OCI-LY3 (cell line): ENCODE measurements at regions not wholly inside any gene's neighbourhood (a gene's known extent, or its start where the extent isn't known, plus 50 kb on each side); places are given as distances from the start of the nearest gene placed in this dataset.
"Not testable (repeated sequence)": the region's sequence is repeated elsewhere in the genome, so short reads cannot be mapped to it uniquely, and the experiment has no call there.

Experiments
- H2AFZ ChIP-seq: fragments of 200-600, 300-600 bp; shearing (Covaris generic); 2 replicates; pipeline ENCODE4 v1.6.0; 2014; ENCODE audit warnings: antibody characterized with exemption, low read depth, low read length
- H3K27ac ChIP-seq: fragments of 200-600, 300-600 bp; sonication (generic); 2 replicates; pipeline ENCODE4 v1.5.1; 2014; ENCODE audit warnings: mild to moderate bottlenecking, low read length, moderate library complexity, mixed read lengths
- H3K27me3 ChIP-seq: fragments of 200-600, 300-600 bp; sonication (generic); 2 replicates; pipeline ENCODE4 v1.6.1; 2014; ENCODE audit warnings: low read depth, low read length, mixed read lengths
- H3K36me3 ChIP-seq: fragments of 200-600, 300-600 bp; sonication (generic); replicated peaks from 2 replicates; pipeline ENCODE3; 2014; ENCODE audit warnings: low read depth, low read length, mixed read lengths
- H3K4me1 ChIP-seq: fragments of 300-600, 200-600 bp; sonication (generic); 2 replicates; pipeline ENCODE4 v1.6.1; 2014; ENCODE audit warnings: low read length, mixed read lengths
- H3K4me2 ChIP-seq: fragments of 200-600, 300-600 bp; sonication (generic); 2 replicates; pipeline ENCODE4 v1.6.1; 2014; ENCODE audit warnings: low read length, mixed read lengths
- H3K4me3 ChIP-seq: fragments of 300-600, 200-600 bp; sonication (generic); 2 replicates; pipeline ENCODE4 v1.5.1; 2014; ENCODE audit warnings: antibody characterized with exemption, mild to moderate bottlenecking, low read length, moderate library complexity
- H3K79me2 ChIP-seq: fragments of 300-600, 200-600 bp; shearing (Covaris generic); 2 replicates; pipeline ENCODE4 v1.6.1; 2014; ENCODE audit warnings: mild to moderate bottlenecking, low read length, mixed read lengths
- H3K9ac ChIP-seq: fragments of 300-600, 200-600 bp; shearing (Covaris generic); 2 replicates; pipeline ENCODE4 v1.6.0; 2014; ENCODE audit warnings: mild to moderate bottlenecking, low read length, moderate library complexity
- H3K9me3 ChIP-seq: fragments of 200-600, 300-600 bp; shearing (Covaris generic); 2 replicates; pipeline ENCODE4 v1.6.1; 2014; ENCODE audit warnings: low read length, mixed read lengths; ENCODE audit not compliant: insufficient read depth
- H4K20me1 ChIP-seq: fragments of 200-600, 300-600 bp; sonication (generic); 2 replicates; pipeline ENCODE4 v1.6.1; 2016; ENCODE audit warnings: low read length, mixed read lengths; ENCODE audit not compliant: insufficient read depth
- CTCF ChIP-seq: fragments of 200-600, 300-600 bp; sonication (generic); IDR thresholded peaks from 2 replicates; pipeline ENCODE4 v1.5.1; 2014; ENCODE audit warnings: antibody characterized with exemption, low read length, low read depth
- EZH2phosphoT487 ChIP-seq: fragments of 200-600 bp; shearing (Covaris generic); IDR thresholded peaks from 2 replicates; pipeline ENCODE4 v1.6.1; 2018; ENCODE audit warnings: antibody characterized with exemption, mixed run types, low read depth

- not testable (repeated sequence) for H4K20me1 ChIP-seq, H3K36me3 ChIP-seq, H3K79me2 ChIP-seq, H3K9me3 ChIP-seq, H3K9ac ChIP-seq, H3K4me3 ChIP-seq, H3K27me3 ChIP-seq, H3K4me1 ChIP-seq, H2AFZ ChIP-seq, H3K4me2 ChIP-seq, H3K27ac ChIP-seq
These were observed 185.9 kb upstream of the ZNF644 start for GRCh38 chr1:91207691-91208090.

- H3K27me3 ChIP-seq, H3K9ac ChIP-seq, H3K27ac ChIP-seq, H3K4me1 ChIP-seq, H3K79me2 ChIP-seq, H3K9me3 ChIP-seq, H3K4me2 ChIP-seq, H2AFZ ChIP-seq, H4K20me1 ChIP-seq, H3K4me3 ChIP-seq, H3K36me3 ChIP-seq: not testable (repeated sequence)
These were observed 182.3 kb upstream of the ZNF644 start for GRCh38 chr1:91204150-91204549.

GRCh38 chr1:91201694-91202093 is 179.9 kb upstream of the ZNF644 start:
- Histone ChIP-seq H3K4me1 (no peaks in the 10 kb centered on the region), H3K9ac (no peak overlapping the region), H3K27ac (no peak overlapping the region), H3K4me2 (no peak overlapping the region), H3K4me3 (no peak overlapping the region), H3K79me2 (no peaks in the 10 kb centered on the region), H3K36me3 (no peaks in the 10 kb centered on the region), H3K9me3 (no peaks in the 10 kb centered on the region), H3K27me3 (peaks cover 3% of the 10 kb centered on the region; the same call in 1 of the 2 replicates), H2AFZ (no peak overlapping the region), H4K20me1 (no peaks in the 10 kb centered on the region)
- no peak for TF ChIP-seq CTCF
- TF ChIP-seq EZH2phosphoT487: no peak

GRCh38 chr1:91201176-91201575 is 179.3 kb upstream of the ZNF644 start:
- H3K36me3 ChIP-seq: no peaks in the 10 kb centered on the region
- no peak overlapping the region for H2AFZ ChIP-seq
- H3K4me3 ChIP-seq: no peak overlapping the region
- H3K4me1 ChIP-seq: no peaks in the 10 kb centered on the region
- no peak for TF ChIP-seq EZH2phosphoT487
- TF ChIP-seq CTCF: no peak
- H3K9ac ChIP-seq: no peak overlapping the region
- H3K9me3 ChIP-seq: no peaks in the 10 kb centered on the region
- H4K20me1 ChIP-seq: no peaks in the 10 kb centered on the region
- H3K79me2 ChIP-seq: no peaks in the 10 kb centered on the region
- H3K4me2 ChIP-seq: no peak overlapping the region
- no peak overlapping the region for H3K27ac ChIP-seq
- H3K27me3 ChIP-seq: peaks cover 3% of the 10 kb centered on the region; the same call in 1 of the 2 replicates

- Histone ChIP-seq H3K4me2 (no peak overlapping the region), H3K4me1 (no peaks in the 10 kb centered on the region), H3K27me3 (peaks cover 3% of the 10 kb centered on the region; the same call in 1 of the 2 replicates), H3K27ac (no peak overlapping the region), H3K4me3 (no peak overlapping the region), H3K36me3 (no peaks in the 10 kb centered on the region), H3K9me3 (no peaks in the 10 kb centered on the region), H3K9ac (no peak overlapping the region), H4K20me1 (no peaks in the 10 kb centered on the region), H3K79me2 (no peaks in the 10 kb centered on the region), H2AFZ (no peak overlapping the region)
- TF ChIP-seq EZH2phosphoT487 (no peak), CTCF (no peak)
These were observed 178.8 kb upstream of the ZNF644 start for GRCh38 chr1:91200675-91201074.
